IPS-18a (cell line): ENCODE measurements at regions not wholly inside any gene's neighbourhood (a gene's known extent, or its start where the extent isn't known, plus 50 kb on each side); places are given as distances from the start of the nearest gene placed in this dataset.

Experiments used
- H3K27ac ChIP-seq: one replicate; pipeline ENCODE4 v1.5.1; 2013; ENCODE audit warnings: low read length
- H3K27me3 ChIP-seq: one replicate; pipeline ENCODE4 v1.6.1; 2013; ENCODE audit warnings: mild to moderate bottlenecking, low read length; ENCODE audit not compliant: control insufficient read depth, insufficient read depth
- H3K36me3 ChIP-seq: one replicate; pipeline ENCODE4 v1.6.1; 2013; ENCODE audit warnings: low read depth, low read length; ENCODE audit not compliant: control insufficient read depth
- H3K4me1 ChIP-seq: one replicate; pipeline ENCODE4 v1.6.1; 2013; ENCODE audit warnings: low read depth, low read length; ENCODE audit not compliant: control insufficient read depth
- H3K4me3 ChIP-seq: one replicate; pipeline ENCODE4 v1.5.1; 2013; ENCODE audit warnings: low read length
- H3K9ac ChIP-seq: one replicate; pipeline ENCODE4 v1.6.1; 2013; ENCODE audit warnings: mild to moderate bottlenecking, low read length, moderate library complexity
- H3K9me3 ChIP-seq: one replicate; pipeline ENCODE4 v1.6.1; 2013; ENCODE audit warnings: low read depth, low read length; ENCODE audit not compliant: control insufficient read depth

DNA sequence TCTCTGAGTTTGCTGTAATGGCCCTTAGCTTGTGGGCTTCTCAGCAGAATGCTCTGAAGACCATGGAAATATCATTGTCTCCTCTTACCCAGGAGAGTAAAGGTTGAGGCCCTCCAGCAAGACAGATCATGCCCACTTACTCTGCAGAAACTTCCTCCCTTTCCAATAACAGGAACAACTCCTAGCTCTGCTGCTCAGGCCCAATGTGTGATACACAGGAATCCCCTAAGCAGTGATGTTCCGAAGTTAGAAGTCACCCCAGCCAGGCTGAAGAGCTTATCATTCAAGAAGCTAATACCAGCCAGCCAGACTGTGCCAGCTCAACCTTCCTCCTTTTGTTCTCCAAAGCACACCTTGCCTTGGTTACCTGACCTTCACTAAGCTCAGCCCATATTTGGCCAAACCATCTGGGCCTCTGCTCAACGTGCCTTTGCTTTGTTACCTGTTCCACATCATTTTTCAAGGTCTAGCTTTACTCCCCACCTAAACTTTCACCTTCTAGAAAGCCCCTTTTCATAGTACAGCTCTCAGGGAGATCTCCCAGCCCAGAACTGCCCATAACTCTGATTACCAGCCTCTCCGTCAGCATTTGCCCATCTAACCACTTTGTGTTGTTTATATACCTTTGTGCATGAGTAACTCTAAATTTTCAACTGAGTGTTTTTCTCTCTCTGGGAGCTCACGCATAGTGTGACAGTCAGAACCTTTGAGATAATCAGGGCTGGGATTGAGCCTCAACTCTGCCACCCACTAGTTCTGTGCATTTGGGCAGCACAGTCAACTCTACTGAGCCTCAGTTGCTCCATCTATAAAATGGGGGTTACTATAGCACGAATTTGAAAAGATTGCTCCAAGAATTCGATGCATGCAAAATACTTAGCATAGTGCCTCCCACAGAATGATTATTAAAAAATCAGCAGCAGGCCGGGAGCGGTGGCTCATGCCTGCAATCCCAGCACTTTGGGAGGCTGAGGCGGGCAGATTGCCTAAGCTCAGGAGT lies 107.6 kb upstream of the CPEB4 start:
- Histone ChIP-seq H3K9ac (no peak overlapping the region), H3K4me3 (no peak overlapping the region), H3K27me3 (no peaks in the 10 kb centered on the region), H3K4me1 (no peaks in the 10 kb centered on the region), H3K9me3 (no peaks in the 10 kb centered on the region), H3K36me3 (no peaks in the 10 kb centered on the region), H3K27ac (no peak overlapping the region)

- H3K9me3 ChIP-seq = no peaks in the 10 kb centered on the region
- no peak overlapping the region for H3K9ac ChIP-seq
- peaks cover 3% of the 10 kb centered on the region for H3K4me1 ChIP-seq
- H3K27me3 ChIP-seq = no peaks in the 10 kb centered on the region
- no peak overlapping the region for H3K27ac ChIP-seq
- H3K36me3 ChIP-seq = no peaks in the 10 kb centered on the region
- H3K4me3 ChIP-seq = no peak overlapping the region
These were observed 106.7 kb upstream of the CPEB4 start for GRCh38 chr5:173781432-173781815.

- peaks cover 7% of the 10 kb centered on the region for H3K4me1 ChIP-seq
- H3K9ac ChIP-seq = no peak overlapping the region
- H3K9me3 ChIP-seq = no peaks in the 10 kb centered on the region
- H3K4me3 ChIP-seq = no peak overlapping the region
- H3K27me3 ChIP-seq = no peaks in the 10 kb centered on the region
- no peaks in the 10 kb centered on the region for H3K36me3 ChIP-seq
- no peak overlapping the region for H3K27ac ChIP-seq
These were observed 106.1 kb upstream of the CPEB4 start for GRCh38 chr5:173781816-173782670.

DNA sequence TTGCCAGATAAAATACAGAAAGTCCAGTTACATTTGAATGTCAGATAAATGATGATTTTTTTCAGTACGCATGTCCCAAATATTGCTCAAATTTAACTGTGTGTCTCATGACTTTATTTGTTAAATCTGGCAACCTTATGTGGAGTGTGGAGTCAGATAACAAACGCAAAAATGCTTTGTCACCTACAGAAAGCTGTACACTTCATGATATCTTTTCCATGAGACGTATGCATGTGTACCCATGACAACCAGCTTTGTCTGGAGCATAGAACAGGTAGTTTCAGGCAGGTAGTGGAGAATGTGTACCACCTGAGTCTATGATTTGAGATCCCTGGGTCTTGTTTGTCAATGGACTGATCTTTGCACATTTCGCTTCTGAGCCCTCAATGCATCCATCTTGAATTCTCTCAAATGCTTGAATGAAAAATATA lies 105.5 kb upstream of the CPEB4 start:
- Histone ChIP-seq H3K27me3 (no peaks in the 10 kb centered on the region), H3K36me3 (no peaks in the 10 kb centered on the region), H3K4me3 (no peak overlapping the region), H3K27ac (no peak overlapping the region), H3K9me3 (no peaks in the 10 kb centered on the region), H3K9ac (no peak overlapping the region), H3K4me1 (peaks cover 7% of the 10 kb centered on the region)

GRCh38 chr5:173783371-173783770 lies 104.8 kb upstream of the CPEB4 start:
- H3K9me3 ChIP-seq = no peaks in the 10 kb centered on the region
- no peaks in the 10 kb centered on the region for H3K27me3 ChIP-seq
- peaks cover 7% of the 10 kb centered on the region for H3K4me1 ChIP-seq
- H3K9ac ChIP-seq = no peak overlapping the region
- no peak overlapping the region for H3K27ac ChIP-seq
- H3K4me3 ChIP-seq = no peak overlapping the region
- H3K36me3 ChIP-seq = no peaks in the 10 kb centered on the region

DNA sequence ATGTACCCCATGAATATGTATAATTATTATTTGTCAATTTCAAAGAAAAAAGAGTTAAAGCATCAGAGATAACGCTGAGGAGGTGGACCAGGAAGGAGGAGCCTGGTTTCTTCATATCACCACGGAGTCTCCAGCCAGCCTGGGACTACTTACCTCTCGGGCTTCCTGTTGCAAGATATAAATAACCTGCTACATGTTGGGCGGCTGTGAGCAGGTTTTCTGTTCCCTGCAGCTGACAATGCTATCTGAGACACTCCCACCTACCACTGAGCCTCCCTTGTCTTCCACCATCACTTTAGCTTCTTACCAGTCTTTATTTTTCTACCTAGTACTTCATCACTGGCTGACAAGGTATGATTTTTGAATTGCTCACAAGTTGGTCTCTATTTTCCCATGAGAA lies 102.7 kb upstream of the CPEB4 start:
- H3K4me1 ChIP-seq = peaks cover 7% of the 10 kb centered on the region
- no peak overlapping the region for H3K27ac ChIP-seq

DNA sequence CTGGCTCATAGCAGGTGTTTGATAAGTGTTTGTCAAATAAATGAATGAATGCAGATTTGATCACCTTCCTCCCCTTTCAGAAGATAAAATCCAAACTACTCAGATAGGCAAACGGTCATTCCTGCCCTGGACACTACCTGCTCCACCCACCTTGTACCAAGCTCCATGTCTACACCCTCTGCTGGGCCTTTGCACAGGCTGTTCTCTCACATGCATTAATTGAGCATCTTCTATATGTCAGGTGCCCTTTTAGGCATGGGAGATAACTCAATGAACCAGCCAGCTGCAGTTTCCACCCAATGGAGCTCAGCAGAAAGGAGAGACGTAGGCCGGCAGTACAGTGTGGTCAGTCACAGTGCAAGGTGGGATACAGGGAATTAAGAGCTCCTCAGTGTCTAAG lies 102.3 kb upstream of the CPEB4 start:
- Histone ChIP-seq H3K9ac (no peak overlapping the region), H3K36me3 (no peaks in the 10 kb centered on the region), H3K4me1 (peaks cover 7% of the 10 kb centered on the region), H3K27me3 (no peaks in the 10 kb centered on the region), H3K4me3 (no peak overlapping the region), H3K27ac (no peak overlapping the region), H3K9me3 (no peaks in the 10 kb centered on the region)

More for the DNA sequence above, 102.7 kb upstream of the CPEB4 start:
- Histone ChIP-seq H3K36me3 (no peaks in the 10 kb centered on the region), H3K4me3 (no peak overlapping the region), H3K27me3 (no peaks in the 10 kb centered on the region), H3K9me3 (no peaks in the 10 kb centered on the region), H3K9ac (no peak overlapping the region)

DNA sequence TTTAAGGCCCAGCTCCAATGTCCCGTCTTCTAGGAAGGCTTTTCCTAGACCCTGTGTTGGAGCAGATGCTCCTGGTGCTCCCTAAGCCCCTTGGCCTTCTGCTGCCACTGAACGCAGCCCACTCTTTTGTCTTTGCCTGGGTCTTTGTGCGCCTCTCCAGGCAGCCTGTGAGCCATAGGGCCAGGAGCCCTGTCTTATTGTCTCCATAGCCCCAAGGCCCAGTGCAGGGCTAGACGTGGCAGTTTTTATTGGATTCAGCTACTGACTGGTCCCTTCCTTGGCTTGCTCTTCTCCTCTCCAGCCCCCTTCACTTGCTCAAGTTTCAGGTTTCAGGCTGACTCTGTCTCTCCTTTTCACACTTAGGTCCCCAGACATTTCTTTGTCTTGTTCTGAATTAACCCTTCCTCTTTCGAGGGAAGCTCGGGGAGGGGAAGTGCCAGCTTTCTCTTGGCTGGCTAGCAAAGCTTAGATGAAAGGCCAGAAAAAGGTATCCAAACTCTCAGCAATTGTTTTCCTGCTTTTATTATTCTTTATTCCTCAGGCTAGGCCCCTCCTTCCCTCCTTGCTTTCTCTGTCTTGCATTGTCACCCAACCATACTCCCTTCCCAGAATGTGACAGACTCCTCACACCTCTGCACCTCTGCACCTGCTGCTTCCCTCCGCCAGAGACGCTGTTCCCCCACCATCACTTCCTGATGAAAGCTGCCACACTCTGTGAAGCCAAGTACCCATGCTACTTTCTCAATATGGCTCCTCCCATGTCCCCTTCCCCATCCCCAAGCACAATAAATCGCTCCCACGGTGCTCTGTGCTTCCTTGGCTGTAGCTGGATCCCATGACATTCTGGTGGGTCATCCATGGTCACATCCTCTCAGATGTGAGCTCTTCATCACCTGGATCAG lies 101.6 kb upstream of the CPEB4 start:
- no peak overlapping the region for H3K4me3 ChIP-seq
- H3K27me3 ChIP-seq = no peaks in the 10 kb centered on the region
- no peaks in the 10 kb centered on the region for H3K36me3 ChIP-seq
- H3K9me3 ChIP-seq = no peaks in the 10 kb centered on the region
- peaks cover 7% of the 10 kb centered on the region for H3K4me1 ChIP-seq
- no peak overlapping the region for H3K27ac ChIP-seq
- no peak overlapping the region for H3K9ac ChIP-seq

- Histone ChIP-seq H3K27ac (no peak overlapping the region), H3K4me1 (peaks cover 7% of the 10 kb centered on the region), H3K4me3 (no peak overlapping the region), H3K9me3 (no peaks in the 10 kb centered on the region), H3K36me3 (no peaks in the 10 kb centered on the region), H3K27me3 (no peaks in the 10 kb centered on the region), H3K9ac (no peak overlapping the region)
These were observed 98.9 kb upstream of the CPEB4 start for GRCh38 chr5:173789031-173789920.

DNA sequence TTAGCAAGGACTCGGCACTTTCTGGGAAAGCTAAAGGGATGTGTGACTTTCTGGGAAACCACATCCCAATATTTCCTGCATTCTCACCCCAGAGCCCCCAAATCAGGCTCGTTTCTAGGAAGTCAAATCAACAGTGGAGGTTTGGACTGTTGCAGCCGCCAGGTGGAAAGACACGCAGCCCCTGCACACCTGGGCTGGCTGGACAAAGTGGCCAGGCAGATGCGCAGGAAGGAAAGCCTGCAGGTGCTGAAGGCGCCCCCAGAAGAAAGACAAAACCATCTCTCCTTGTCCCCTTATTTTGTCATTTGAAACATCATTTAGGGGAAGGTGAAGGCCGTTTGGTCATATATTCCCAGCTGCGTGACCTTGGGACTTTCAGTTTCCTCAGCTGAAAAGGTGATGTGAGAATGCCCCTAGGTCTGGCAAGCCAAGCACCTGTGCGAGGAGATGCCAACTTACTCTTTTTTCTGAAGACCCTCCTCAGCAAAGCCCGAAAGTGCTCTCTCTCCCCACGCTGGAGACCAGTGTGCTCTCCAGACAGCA lies 97.9 kb upstream of the CPEB4 start:
- H3K27me3 ChIP-seq = no peaks in the 10 kb centered on the region
- H3K9me3 ChIP-seq = no peaks in the 10 kb centered on the region
- H3K4me1 ChIP-seq = peaks cover 9% of the 10 kb centered on the region
- H3K9ac ChIP-seq = no peak overlapping the region
- H3K36me3 ChIP-seq = no peaks in the 10 kb centered on the region
- no peak overlapping the region for H3K4me3 ChIP-seq
- H3K27ac ChIP-seq = no peak overlapping the region
